Panc1 (cell line): ENCODE measurements at regions not wholly inside any gene's neighbourhood (a gene's known extent, or its start where the extent isn't known, plus 50 kb on each side); places are given as distances from the start of the nearest gene placed in this dataset.

Source experiments
- ATAC-seq: fragments of 200-7000 bp; cut with Tn5 transposase; 2 replicates; pipeline ENCODE4 v1.9.1; 2020; ENCODE audit warnings: mild to moderate bottlenecking, moderate library complexity
- BruUV-seq: library from RNA; stranded (reverse); fragments of 400-500 nt; replicated peaks from 2 replicates; lab custom pipeline; 2021; lab: Mats Ljungman, UMichigan
- CTCF ChIA-PET: fragments of 300-600 bp; sonication (Branson Sonifier 250); formaldehyde crosslinking; loops from one replicate; lab custom pipeline; 2022; ENCODE audit warnings: antibody characterized with exemption; lab: Charles Lee
- POLR2A ChIA-PET: fragments of 300-600 bp; sonication (Branson Sonifier 250); formaldehyde crosslinking; loops from one replicate; lab custom pipeline; 2022; ENCODE audit warnings: antibody characterized with exemption; lab: Charles Lee
- DNase-seq: peaks from one replicate; pipeline ENCODE4 v3.0.0-alpha.2; 2010; ENCODE audit warnings: low read depth, low spot score
- H3K27ac ChIP-seq: 2 replicates; pipeline ENCODE4 v1.5.1; 2011; ENCODE audit warnings: mild to moderate bottlenecking, low read length, inconsistent platforms
- H3K27me3 ChIP-seq: fragments of 200-500 bp; sonication (Bioruptor generic); 2 replicates; pipeline ENCODE4 v1.6.0; 2014; ENCODE audit warnings: low read length, inconsistent platforms; ENCODE audit not compliant: control insufficient read depth, insufficient read depth
- H3K36me3 ChIP-seq: fragments of 200-500 bp; sonication (Bioruptor generic); 2 replicates; pipeline ENCODE4 v1.5.1; 2014; ENCODE audit warnings: inconsistent platforms, mild to moderate bottlenecking, low read length, moderate library complexity; ENCODE audit not compliant: control insufficient read depth, insufficient read depth
- H3K4me1 ChIP-seq: 2 replicates; pipeline ENCODE4 v1.5.1; 2011; ENCODE audit warnings: inconsistent platforms, mild to moderate bottlenecking, low read length, moderate library complexity; ENCODE audit not compliant: control insufficient read depth, insufficient read depth
- H3K4me3 ChIP-seq, 2 experiments: 2 replicates each; pipeline ENCODE4 v1.5.1; 2011 to 2012; ENCODE audit warnings: low read depth in 2 of 2, low read length in 2 of 2, mild to moderate bottlenecking in 2 of 2, inconsistent platforms in 1 of 2, moderate library complexity in 1 of 2
- H3K9me3 ChIP-seq: fragments of 200-500 bp; sonication (Bioruptor generic); 2 replicates; pipeline ENCODE4 v1.5.1; 2014; ENCODE audit warnings: low read depth, mild to moderate bottlenecking, inconsistent platforms, low read length, moderate library complexity; ENCODE audit not compliant: control insufficient read depth, insufficient read depth
- POLR2AphosphoS5 ChIP-seq: IDR thresholded peaks from 2 replicates; pipeline ENCODE4 v1.6.1; 2012; ENCODE audit warnings: mild to moderate bottlenecking, low read depth, low read length, moderate library complexity
- SIN3A ChIP-seq: IDR thresholded peaks from 2 replicates; pipeline ENCODE4 v1.6.1; 2012; ENCODE audit warnings: low read depth, mild to moderate bottlenecking, low read length, moderate library complexity, borderline replicate concordance; ENCODE audit not compliant: insufficient read depth
- TCF7L2 ChIP-seq: IDR thresholded peaks from 2 replicates; pipeline ENCODE4 v1.6.1; 2011; ENCODE audit warnings: mild to moderate bottlenecking, low read depth, low read length, inconsistent platforms
- in situ Hi-C: cut with HindIII; loops from 2 replicates; pipeline ENCODE4 v1.10.0; 2016; ENCODE audit warnings: low sequenced_read_pairs, low pct_unique_long_range_greater_than_20kb
- intact Hi-C: fragments of 100-400 bp; cut with micrococcal nuclease; formaldehyde crosslinking; loops from one replicate; pipeline ENCODE4 v1.10.0; 2022; ENCODE audit not compliant: unreplicated experiment
- TF ChIP-seq, protein P1 (sequence below), 2 experiments: IDR thresholded peaks; 2 replicates each; pipeline ENCODE4 v1.6.1; 2011 to 2012; ENCODE audit warnings: low read depth in 2 of 2, control low read depth in 1 of 2, low read length in 1 of 2, mild to moderate bottlenecking in 1 of 2, moderate library complexity in 1 of 2; ENCODE audit not compliant: insufficient read depth in 1 of 2
- TF ChIP-seq, protein P2 (sequence below): fragments of 450-650 bp; IDR thresholded peaks from 2 replicates; pipeline ENCODE4 v1.5.1; 2017; ENCODE audit warnings: mild to moderate bottlenecking

DNA sequence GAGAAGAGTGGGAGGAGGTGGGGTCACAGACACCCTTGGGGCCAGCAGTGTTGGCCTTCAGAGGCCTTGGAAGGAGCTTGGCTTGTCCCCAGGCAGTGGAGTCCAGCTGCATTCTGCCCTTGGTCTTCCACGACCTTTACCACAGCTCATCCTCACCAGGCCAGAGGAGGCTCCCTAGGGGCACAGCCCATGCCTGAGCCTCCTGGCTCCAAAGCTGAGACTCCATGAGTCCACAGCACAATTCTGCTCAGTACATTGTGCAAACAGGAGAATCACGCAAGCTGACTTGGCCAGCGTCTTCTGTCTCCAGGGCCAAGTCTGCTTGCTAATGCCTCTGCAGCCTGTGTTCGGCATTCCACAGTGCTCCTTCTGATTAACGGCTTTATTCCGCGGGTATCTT lies 337.2 kb downstream of the SMOC2 start:
- Histone ChIP-seq H3K36me3 (no peaks in the 10 kb centered on the region), H3K4me1 (no peaks in the 10 kb centered on the region), H3K27me3 (peaks cover 20% of the 10 kb centered on the region), H3K27ac (no peak overlapping the region), H3K9me3 (peaks cover 11% of the 10 kb centered on the region; the same call in 1 of the 2 replicates), H3K4me3 (no peak overlapping the region)
- in situ Hi-C loops (no loop called here), intact Hi-C loops (no loop called here)
- ChIA-PET POLR2A (no interaction called here), CTCF (no interaction called here)
- TF ChIP-seq, protein P1, sequence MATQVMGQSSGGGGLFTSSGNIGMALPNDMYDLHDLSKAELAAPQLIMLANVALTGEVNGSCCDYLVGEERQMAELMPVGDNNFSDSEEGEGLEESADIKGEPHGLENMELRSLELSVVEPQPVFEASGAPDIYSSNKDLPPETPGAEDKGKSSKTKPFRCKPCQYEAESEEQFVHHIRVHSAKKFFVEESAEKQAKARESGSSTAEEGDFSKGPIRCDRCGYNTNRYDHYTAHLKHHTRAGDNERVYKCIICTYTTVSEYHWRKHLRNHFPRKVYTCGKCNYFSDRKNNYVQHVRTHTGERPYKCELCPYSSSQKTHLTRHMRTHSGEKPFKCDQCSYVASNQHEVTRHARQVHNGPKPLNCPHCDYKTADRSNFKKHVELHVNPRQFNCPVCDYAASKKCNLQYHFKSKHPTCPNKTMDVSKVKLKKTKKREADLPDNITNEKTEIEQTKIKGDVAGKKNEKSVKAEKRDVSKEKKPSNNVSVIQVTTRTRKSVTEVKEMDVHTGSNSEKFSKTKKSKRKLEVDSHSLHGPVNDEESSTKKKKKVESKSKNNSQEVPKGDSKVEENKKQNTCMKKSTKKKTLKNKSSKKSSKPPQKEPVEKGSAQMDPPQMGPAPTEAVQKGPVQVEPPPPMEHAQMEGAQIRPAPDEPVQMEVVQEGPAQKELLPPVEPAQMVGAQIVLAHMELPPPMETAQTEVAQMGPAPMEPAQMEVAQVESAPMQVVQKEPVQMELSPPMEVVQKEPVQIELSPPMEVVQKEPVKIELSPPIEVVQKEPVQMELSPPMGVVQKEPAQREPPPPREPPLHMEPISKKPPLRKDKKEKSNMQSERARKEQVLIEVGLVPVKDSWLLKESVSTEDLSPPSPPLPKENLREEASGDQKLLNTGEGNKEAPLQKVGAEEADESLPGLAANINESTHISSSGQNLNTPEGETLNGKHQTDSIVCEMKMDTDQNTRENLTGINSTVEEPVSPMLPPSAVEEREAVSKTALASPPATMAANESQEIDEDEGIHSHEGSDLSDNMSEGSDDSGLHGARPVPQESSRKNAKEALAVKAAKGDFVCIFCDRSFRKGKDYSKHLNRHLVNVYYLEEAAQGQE (IDR thresholded peaks at IDR 0.05; ENCODE audit: insufficient read depth in 1 of 2, low read depth in 2 of 2, low read length in 1 of 2): no peak
- TF ChIP-seq TCF7L2 (no peak), POLR2AphosphoS5 (no peak), SIN3A (no peak)
- TF ChIP-seq, protein P2, sequence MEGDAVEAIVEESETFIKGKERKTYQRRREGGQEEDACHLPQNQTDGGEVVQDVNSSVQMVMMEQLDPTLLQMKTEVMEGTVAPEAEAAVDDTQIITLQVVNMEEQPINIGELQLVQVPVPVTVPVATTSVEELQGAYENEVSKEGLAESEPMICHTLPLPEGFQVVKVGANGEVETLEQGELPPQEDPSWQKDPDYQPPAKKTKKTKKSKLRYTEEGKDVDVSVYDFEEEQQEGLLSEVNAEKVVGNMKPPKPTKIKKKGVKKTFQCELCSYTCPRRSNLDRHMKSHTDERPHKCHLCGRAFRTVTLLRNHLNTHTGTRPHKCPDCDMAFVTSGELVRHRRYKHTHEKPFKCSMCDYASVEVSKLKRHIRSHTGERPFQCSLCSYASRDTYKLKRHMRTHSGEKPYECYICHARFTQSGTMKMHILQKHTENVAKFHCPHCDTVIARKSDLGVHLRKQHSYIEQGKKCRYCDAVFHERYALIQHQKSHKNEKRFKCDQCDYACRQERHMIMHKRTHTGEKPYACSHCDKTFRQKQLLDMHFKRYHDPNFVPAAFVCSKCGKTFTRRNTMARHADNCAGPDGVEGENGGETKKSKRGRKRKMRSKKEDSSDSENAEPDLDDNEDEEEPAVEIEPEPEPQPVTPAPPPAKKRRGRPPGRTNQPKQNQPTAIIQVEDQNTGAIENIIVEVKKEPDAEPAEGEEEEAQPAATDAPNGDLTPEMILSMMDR: no peak
- DNase-seq: no peak
- no TSS peak for BruUV-seq
- ATAC-seq: no peak

DNA sequence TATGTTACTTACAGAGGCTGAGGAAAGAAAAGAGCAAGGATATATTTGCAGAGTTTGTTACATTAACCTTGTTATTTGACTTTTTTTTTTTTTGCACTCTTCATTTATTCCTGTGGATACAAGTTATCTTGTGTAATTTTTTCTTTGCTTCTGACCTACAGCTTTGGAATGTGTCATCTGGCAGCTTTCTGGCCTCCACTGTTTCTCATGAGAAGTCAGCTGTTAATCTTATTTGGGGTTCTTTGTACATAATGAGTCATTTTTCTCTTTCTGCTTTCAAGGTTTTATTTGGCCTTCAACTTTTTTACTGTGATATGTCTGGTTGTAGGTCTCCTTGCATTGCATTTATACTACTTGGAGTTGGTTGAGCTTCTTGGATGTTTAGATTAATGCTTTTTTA lies 333.4 kb downstream of the SMOC2 start:
- BruUV-seq: no TSS peak
- Histone ChIP-seq H3K4me1 (no peaks in the 10 kb centered on the region), H3K36me3 (no peaks in the 10 kb centered on the region), H3K9me3 (peaks cover 11% of the 10 kb centered on the region; the same call in 1 of the 2 replicates), H3K27ac (no peak overlapping the region), H3K27me3 (peaks cover 20% of the 10 kb centered on the region), H3K4me3 (no peak overlapping the region)
- in situ Hi-C loops (no loop called here), intact Hi-C loops (no loop called here)
- POLR2A ChIA-PET: no interaction called here
- CTCF ChIA-PET: no interaction called here
- TF ChIP-seq, protein P1 (IDR thresholded peaks at IDR 0.05; ENCODE audit: insufficient read depth in 1 of 2, low read depth in 2 of 2, low read length in 1 of 2): no peak
- TF ChIP-seq TCF7L2: no peak
- no peak for TF ChIP-seq POLR2AphosphoS5
- DNase-seq: no peak
- no peak for ATAC-seq
